DMS79 (cell line): ENCODE measurements at regions not wholly inside any gene's neighbourhood (a gene's known extent, or its start where the extent isn't known, plus 50 kb on each side); places are given as distances from the start of the nearest gene placed in this dataset.

Experiments used
- DNase-seq: peaks from one replicate; lab custom pipeline; 2025; lab: John Stamatoyannopoulos, UW

DNA sequence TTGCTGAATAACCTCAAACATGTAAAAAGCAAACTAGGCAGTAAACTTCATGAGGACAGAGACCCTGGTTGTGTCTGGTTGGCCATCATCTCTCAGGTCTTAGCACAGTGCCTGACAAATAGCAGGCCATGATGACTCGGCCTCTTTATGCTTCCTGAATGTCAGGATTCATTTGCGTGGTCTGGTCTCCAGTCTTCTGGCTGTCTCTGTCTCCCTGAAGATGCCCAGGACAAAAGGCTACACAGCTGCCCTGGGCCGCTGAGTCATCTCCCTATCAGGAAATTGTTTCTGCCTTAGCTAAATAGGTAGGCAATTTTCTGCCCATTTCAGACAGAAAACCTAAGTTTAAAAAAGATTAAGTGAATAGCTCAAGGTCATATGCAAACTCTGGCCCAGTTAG lies 84.1 kb upstream of the FNDC3A start:
- no peak for DNase-seq

DNA sequence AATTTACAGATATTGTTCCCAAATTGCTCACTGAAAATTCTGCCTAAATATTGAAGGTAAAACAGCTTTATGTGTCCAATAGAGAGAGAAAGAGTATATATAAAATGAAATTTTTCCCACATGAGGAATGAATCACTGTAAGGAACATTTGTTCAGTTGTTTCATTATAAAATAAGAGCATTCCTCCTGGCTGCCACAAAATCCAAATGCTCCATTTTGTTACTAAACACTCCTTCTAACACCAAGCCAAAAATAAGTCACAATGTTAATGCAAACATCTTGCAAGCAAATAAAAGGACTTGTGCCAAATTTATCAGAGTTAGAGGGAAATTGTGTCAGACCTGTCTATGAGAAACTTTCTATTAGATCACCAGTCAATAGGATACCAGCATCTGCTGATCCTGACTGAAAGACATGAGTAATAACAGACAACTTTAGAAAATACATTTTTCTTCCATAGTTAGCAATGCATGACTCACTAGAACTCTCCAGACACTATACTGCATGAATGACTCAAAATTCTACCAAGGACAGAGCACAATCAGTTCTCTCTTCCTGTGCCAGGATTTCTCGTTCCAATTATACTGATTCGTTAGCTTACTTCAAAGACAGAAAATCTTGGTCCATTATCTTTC lies 83.5 kb upstream of the FNDC3A start:
- no peak for DNase-seq

- DNase-seq: no peak
These were observed 83.0 kb upstream of the FNDC3A start for GRCh38 chr13:48892688-48893075.

GRCh38 chr13:48896312-48896711 lies 79.4 kb upstream of the FNDC3A start:
- DNase-seq: no peak

DNA sequence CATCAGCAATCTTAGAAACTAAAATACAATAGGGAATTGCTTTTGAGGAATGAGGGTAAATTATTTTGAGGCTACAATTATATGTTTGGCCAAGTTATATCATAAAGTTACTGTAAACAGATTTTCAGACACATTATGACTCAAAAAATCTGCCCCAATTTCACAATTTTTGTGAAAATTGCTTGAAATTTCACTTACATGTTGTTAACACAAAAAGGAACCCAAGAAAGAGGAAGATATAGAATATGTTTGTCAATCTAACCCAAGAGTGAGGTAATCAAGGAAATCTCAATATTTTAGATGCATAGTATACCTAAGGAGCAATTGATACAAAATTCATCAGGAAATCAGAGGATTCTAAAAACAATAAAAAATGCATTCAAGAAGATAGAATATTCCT lies 73.9 kb upstream of the FNDC3A start:
- DNase-seq: no peak

DNA sequence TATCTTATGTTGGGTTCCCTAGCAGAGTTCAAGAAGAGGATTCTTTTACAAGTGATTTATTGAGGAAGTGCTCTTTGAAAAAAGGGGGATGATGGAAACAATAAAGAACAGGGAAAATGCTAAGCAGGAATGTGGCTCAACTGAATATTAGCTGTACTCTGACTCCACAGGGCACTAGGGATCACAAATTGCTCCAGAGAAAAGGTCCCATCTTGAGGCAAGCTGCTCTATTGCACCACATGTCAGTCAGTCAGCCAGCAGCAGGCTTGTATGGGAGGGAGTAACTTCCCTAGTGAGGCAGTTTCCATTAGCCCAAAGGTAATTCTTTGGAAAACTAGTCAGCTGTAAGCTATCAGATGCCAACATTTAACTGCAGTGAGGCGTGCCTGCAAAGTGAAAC lies 73.3 kb upstream of the FNDC3A start:
- no peak for DNase-seq

DNA sequence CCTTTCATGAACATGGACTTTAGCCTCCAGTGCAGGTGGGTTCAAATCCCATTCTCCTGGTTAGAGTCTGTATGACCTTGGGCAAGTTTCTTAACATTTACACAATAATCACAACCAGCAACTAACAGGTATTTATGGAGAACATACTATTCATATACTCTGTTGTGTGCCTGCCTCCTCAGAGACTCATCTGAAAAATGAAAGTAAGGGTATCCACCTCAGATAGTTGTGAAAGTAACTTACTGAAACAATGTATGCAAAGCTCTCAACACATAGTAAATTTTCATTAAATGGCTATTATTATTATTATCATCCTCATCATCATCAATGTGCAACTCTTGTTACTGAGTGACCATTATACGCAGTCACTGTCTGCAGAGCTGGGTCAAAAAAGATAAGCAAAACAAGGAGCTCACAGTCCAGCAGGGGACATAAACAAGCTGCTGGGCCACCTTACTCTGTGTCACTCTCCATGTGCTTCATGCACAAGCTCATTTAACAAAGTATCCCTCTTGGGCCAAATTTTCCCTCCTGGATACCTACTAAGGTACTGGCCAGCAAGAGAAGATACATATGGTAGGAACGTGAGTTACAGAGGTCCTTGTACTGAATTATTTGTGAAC lies 70.9 kb upstream of the FNDC3A start:
- DNase-seq: no peak

DNA sequence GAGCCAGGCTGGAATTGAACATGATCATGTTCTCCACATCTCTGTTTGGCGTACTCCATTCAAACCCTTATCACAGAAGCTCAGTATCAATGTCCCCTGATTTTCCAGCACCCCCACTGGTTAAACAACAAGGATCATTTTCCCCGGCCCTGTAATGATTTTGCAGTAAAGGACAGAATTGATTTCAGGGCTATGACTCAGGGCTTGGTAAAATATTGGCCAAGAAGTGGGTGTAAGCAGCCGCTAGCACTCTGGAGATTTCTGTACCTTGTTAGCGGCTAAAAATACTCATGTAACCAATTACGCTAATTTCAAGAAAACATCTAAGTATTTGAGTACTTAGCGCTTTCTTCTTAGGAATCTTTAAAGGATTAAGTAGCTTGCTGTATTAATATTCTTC lies 69.5 kb upstream of the FNDC3A start:
- no peak for DNase-seq

DNA sequence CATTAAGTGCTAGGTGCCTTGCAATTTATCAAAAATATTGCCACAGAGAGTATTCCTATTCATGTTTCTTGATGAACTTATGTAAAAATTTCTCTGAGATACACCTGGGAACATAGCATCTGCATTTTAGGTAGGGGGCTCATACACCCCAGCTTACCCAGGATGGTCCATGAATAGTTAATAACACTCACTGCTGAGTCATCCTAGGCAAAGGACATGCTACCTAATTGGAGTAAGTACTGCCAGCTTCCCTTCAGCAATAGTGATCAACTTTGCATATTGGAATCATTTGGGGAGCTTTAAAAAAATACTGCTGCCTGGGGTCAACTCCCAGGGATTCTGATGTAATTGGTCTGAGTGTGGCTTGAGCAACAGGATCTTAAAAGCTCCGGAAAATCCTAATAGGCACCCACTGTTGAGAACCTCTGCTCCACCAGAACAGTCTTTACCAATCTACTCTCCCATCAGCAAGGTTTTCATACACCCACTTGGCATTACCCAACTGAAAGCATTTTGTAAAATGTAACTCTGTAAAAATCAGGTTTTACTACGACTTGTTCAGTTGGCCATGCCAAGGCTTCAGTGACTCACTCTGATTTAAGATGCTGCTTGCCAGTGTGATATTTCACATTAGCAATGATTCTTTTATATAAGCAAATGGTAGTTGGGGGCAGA lies 67.2 kb upstream of the FNDC3A start:
- DNase-seq: no peak

GRCh38 chr13:48909056-48909389 lies 66.7 kb upstream of the FNDC3A start:
- DNase-seq: no peak

DNA sequence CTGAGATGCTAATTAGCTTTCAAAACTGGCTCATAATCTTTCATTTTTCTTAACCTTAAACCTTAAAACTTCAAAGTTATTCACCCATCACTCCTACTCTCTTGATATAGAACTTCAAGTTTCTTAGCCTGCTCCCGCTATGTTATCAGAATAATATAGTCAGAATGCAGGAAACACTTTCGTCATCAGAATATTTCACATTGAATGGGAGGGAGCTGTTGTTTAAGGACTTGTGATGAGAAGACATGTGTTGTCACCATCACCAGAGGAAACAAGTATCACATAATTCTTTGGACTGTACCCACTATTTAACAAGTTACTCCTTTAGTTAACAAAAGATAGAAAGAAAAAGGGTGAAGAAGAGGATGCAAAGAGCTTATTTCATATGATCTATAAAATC lies 65.0 kb upstream of the FNDC3A start:
- DNase-seq: no peak

DNA sequence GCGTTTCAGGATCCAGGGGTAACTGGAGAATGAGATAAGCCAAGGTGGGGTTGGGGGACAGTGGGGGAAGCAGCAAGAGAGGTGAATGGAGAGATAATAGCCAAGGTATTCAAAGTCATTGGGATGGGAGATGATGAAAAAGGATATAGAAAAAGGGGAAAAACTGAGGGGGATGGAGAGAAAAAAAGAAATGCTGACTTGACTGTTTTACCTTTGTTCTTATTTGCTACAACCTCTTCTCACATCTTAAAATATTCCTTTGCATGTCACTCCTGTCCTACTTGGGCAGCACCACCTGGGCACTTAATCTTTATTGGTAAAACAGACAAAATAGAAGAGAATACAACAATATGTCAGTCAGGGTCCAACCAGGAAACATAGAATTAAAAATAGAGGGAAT lies 56.0 kb upstream of the FNDC3A start:
- no peak for DNase-seq

DNA sequence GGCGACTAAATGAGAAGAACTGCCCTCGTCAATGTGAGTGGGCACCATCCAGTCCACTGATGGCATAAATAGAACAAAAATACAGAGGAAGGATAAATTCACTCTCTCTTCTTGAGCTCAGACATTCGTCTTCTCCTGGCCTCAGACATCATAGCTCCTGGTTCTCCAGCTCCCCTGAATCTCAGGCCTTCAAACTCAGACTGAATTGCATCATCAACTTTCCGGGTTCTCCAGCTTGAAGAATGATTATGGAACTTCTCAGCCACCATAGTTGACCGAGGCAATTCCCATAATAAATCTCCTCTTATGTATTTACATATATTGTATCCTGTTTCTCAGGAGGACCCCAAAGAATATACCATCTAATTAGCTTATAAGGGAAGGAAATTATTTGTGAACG lies 55.0 kb upstream of the FNDC3A start:
- no peak for DNase-seq

DNA sequence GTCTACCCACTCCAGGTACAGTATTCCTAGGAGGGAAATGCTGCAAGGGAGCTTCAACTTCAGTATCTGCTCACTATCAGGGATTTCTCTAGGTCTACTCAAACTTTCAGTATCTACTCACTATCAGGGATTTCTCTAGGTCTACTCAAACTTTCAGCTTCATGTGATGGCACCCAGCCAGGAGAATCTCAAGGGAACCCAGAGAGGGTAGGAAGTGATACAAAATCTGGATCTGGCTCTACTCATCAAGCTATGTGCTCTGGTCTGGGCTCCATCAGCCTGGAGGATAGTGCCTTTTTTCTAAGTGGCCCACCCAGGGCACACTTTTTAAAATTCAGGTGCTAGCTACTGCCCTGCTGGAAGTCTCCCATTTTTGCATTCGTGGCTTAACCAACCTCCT lies 52.3 kb upstream of the FNDC3A start:
- no peak for DNase-seq

GRCh38 chr13:48925001-48925400 lies 50.7 kb upstream of the FNDC3A start:
- DNase-seq: no peak
